ENCODE measurements at regions not wholly inside any gene's neighbourhood (a gene's known extent, or its start where the extent isn't known, plus 50 kb on each side); places are given as distances from the start of the nearest gene placed in this dataset.

- Histone ChIP-seq H3K36me3 (no peaks in the 10 kb centered on the region), H3K4me3 (no peak overlapping the region), H3K27ac (no peak overlapping the region), H3K4me1 (no peaks in the 10 kb centered on the region), H3K9me3 (no peaks in the 10 kb centered on the region), H3K27me3 (no peaks in the 10 kb centered on the region)
- no peak for DNase-seq (ENCODE audit: extremely low spot score in 2 of 2)
- no peak for TF ChIP-seq CTCF (IDR thresholded peaks at IDR 0.05)
- TF ChIP-seq POLR2A (IDR thresholded peaks at IDR 0.05) = no peak
- TF ChIP-seq POLR2AphosphoS5 (IDR thresholded peaks at IDR 0.05; ENCODE audit: insufficient read depth in 1 of 2, low read depth in 1 of 2) = no peak
- intact Hi-C loops (cut with DNase I) = no loop called here
Measured at GRCh38 chr1:2906085-2906484, 104.6 kb upstream of the TTC34 start.

GRCh38 chr1:2906620-2907019, 105.1 kb upstream of the TTC34 start:
- Histone ChIP-seq H3K4me1 (no peaks in the 10 kb centered on the region), H3K36me3 (no peaks in the 10 kb centered on the region), H3K27me3 (no peaks in the 10 kb centered on the region), H3K4me3 (no peak overlapping the region), H3K27ac (no peak overlapping the region), H3K9me3 (no peaks in the 10 kb centered on the region)
- no peak for TF ChIP-seq CTCF (IDR thresholded peaks at IDR 0.05)
- TF ChIP-seq POLR2A (IDR thresholded peaks at IDR 0.05) = no peak
- TF ChIP-seq POLR2AphosphoS5 (IDR thresholded peaks at IDR 0.05; ENCODE audit: insufficient read depth in 1 of 2, low read depth in 1 of 2) = no peak
- no peak for DNase-seq (ENCODE audit: extremely low spot score in 2 of 2)
- intact Hi-C loops (cut with DNase I) = no loop called here

GRCh38 chr1:2907051-2907450, 105.6 kb upstream of the TTC34 start:
- no peaks in the 10 kb centered on the region for H3K9me3 ChIP-seq
- intact Hi-C loops (cut with DNase I) = no loop called here
- no peak overlapping the region for H3K27ac ChIP-seq
- H3K4me1 ChIP-seq = no peaks in the 10 kb centered on the region
- no peaks in the 10 kb centered on the region for H3K36me3 ChIP-seq
- TF ChIP-seq POLR2AphosphoS5 (IDR thresholded peaks at IDR 0.05; ENCODE audit: insufficient read depth in 1 of 2, low read depth in 1 of 2) (no peak), POLR2A (IDR thresholded peaks at IDR 0.05) (no peak), CTCF (IDR thresholded peaks at IDR 0.05) (no peak)
- no peak for DNase-seq (ENCODE audit: extremely low spot score in 2 of 2)
- no peaks in the 10 kb centered on the region for H3K27me3 ChIP-seq
- no peak overlapping the region for H3K4me3 ChIP-seq

- Histone ChIP-seq H3K4me3 (no peak overlapping the region), H3K27me3 (no peaks in the 10 kb centered on the region)
Measured at GRCh38 chr1:2908081-2908480, 106.6 kb upstream of the TTC34 start.

GRCh38 chr1:2908561-2908960, 107.1 kb upstream of the TTC34 start:
- no peaks in the 10 kb centered on the region for H3K4me1 ChIP-seq
- H3K27ac ChIP-seq = no peak overlapping the region
- intact Hi-C loops (cut with DNase I) = no loop called here
- no peak overlapping the region for H3K4me3 ChIP-seq
- no peaks in the 10 kb centered on the region for H3K36me3 ChIP-seq
- no peak for DNase-seq (ENCODE audit: extremely low spot score in 2 of 2)
- H3K27me3 ChIP-seq = no peaks in the 10 kb centered on the region
- no peaks in the 10 kb centered on the region for H3K9me3 ChIP-seq
- TF ChIP-seq CTCF (IDR thresholded peaks at IDR 0.05) (no peak), POLR2AphosphoS5 (IDR thresholded peaks at IDR 0.05; ENCODE audit: insufficient read depth in 1 of 2, low read depth in 1 of 2) (no peak), POLR2A (IDR thresholded peaks at IDR 0.05) (no peak)

More at GRCh38 chr1:2908081-2908480, 106.6 kb upstream of the TTC34 start:
- intact Hi-C loops (cut with DNase I) = no loop called here
- Histone ChIP-seq H3K4me1 (no peaks in the 10 kb centered on the region), H3K36me3 (no peaks in the 10 kb centered on the region), H3K27ac (no peak overlapping the region), H3K9me3 (no peaks in the 10 kb centered on the region)
- no peak for TF ChIP-seq POLR2A (IDR thresholded peaks at IDR 0.05)
- TF ChIP-seq POLR2AphosphoS5 (IDR thresholded peaks at IDR 0.05; ENCODE audit: insufficient read depth in 1 of 2, low read depth in 1 of 2) = no peak
- TF ChIP-seq CTCF (IDR thresholded peaks at IDR 0.05) = no peak
- no peak for DNase-seq (ENCODE audit: extremely low spot score in 2 of 2)
